Adrenal gland (tissue), 9 donors: ENCODE measurements at regions not wholly inside any gene's neighbourhood (a gene's known extent, or its start where the extent isn't known, plus 50 kb on each side); places are given as distances from the start of the nearest gene placed in this dataset.

Experiments used
- DNase-seq, 7 donors: peaks; one replicate each; pipeline ENCODE4 v3.0.0-alpha.2; 2019 to 2020
- H3K27ac ChIP-seq, 5 donors: fragments of 200-600 bp; sonication (generic) in 4 of 5; 1 replicate in 3 of 5; 2 replicates in 2 of 5; pipeline versions ENCODE4 v1.5.1 to v1.8.0; 2016 to 2020; ENCODE audit warnings: mild to moderate bottlenecking in 1 of 5
- H3K27me3 ChIP-seq: fragments of 200-600 bp; 2 replicates; pipeline ENCODE4 v1.8.0; 2021
- H3K36me3 ChIP-seq, 2 donors: fragments of 200-600 bp; replicated peaks in 1 of 2; 1 replicate in 1 of 2; 2 replicates in 1 of 2; pipeline versions ENCODE4 v1.5.1 to v1.8.0; 2018 to 2022
- H3K4me1 ChIP-seq, 2 donors: fragments of 200-600 bp; replicated peaks in 1 of 2; 1 replicate in 1 of 2; 2 replicates in 1 of 2; pipeline versions ENCODE4 v1.5.1 to v1.8.0; 2018 to 2021
- H3K4me3 ChIP-seq, 4 donors: fragments of 200-600 bp; sonication (generic) in 3 of 4; one replicate each; pipeline ENCODE4 v1.5.1; 2016 to 2018
- H3K9me3 ChIP-seq, 3 donors: fragments of 200-600 bp; sonication (generic) in 1 of 3; replicated peaks in 1 of 3; 1 replicate in 2 of 3; 2 replicates in 1 of 3; pipeline versions ENCODE4 v1.5.1 to v1.8.0; 2016 to 2021
- CTCF ChIP-seq, 6 experiments: fragments of 450-650 bp in 4 of 6; fragments of 200-600 bp in 2 of 6; sonication (generic) in 1 of 6; IDR thresholded peaks; 1 replicate in 5 of 6; 2 replicates in 1 of 6; pipeline versions ENCODE4 v1.5.1 to v1.8.0; 2016 to 2021; ENCODE audit warnings: antibody characterized with exemption in 6 of 6, mild to moderate bottlenecking in 2 of 6, moderate library complexity in 1 of 6
- POLR2A ChIP-seq, 2 donors: fragments of 450-650 bp; IDR thresholded peaks; one replicate each; pipeline ENCODE4 v1.6.1; 2017; ENCODE audit warnings: antibody characterized with exemption in 2 of 2, mild to moderate bottlenecking in 2 of 2, moderate library complexity in 1 of 2
- WGBS, 4 donors: extraction: QIAGEN DNeasy Blood & Tissue Kit in 2 of 4; methylation state at CpG; one replicate each; pipeline versions ENCODE4 v1.1.5 to v1.1.7; 2013 to 2017; 5-methylcytosine and 5-hydroxymethylcytosine counted together
- intact Hi-C, 2 donors: fragments of 100-400 bp; cut with DNase I; formaldehyde crosslinking; loops; one replicate each; pipeline versions ENCODE4 v1.14.1 to v1.15.0; 2022 to 2023
- donor health status: healthy with polysubstance abuse.
- donor health status: Bipolar disorder and iron deficiency.
- donor health status: DM: yes; HTN: yes; CAD: no.
- donor health status: DM: no; HTN: no; CAD: no.
- donor health status: DM: no; HTN: no; CAD: no.

GRCh38 chr16:73875996-73876690, 420.5 kb upstream of the PSMD7 start:
- intact Hi-C loops, result loop anchor here (5.0 to 10.0 kb wide), 4 partner anchors 151 to 1371 kb away; no protein-coding TSS in a partner anchor
- H3K27me3 ChIP-seq, result no peaks in the 10 kb centered on the region
- H3K4me3 ChIP-seq, result no peak overlapping the region
- no peaks in the 10 kb centered on the region for H3K36me3 ChIP-seq
- 78 to 81% (median 79%) methylated on average over 7 of the region's 7 CpGs for WGBS, 4 donors
- TF ChIP-seq CTCF (IDR thresholded peaks at IDR 0.05) (no peak), POLR2A (IDR thresholded peaks at IDR 0.05) (no peak)
- no peak for DNase-seq
- H3K9me3 ChIP-seq, result no peaks in the 10 kb centered on the region
- H3K4me1 ChIP-seq, result peaks cover 0 to 7% of the 10 kb centered on the region in 2 donors
- no peak overlapping the region for H3K27ac ChIP-seq

GRCh38 chr16:73874324-73874723, 422.3 kb upstream of the PSMD7 start:
- 47 to 68% (median 61%) methylated on average over 3 of the region's 3 CpGs for WGBS, 4 donors
- no peaks in the 10 kb centered on the region for H3K36me3 ChIP-seq
- no peak for DNase-seq
- peaks cover 0 to 7% of the 10 kb centered on the region in 2 donors for H3K4me1 ChIP-seq
- TF ChIP-seq POLR2A (IDR thresholded peaks at IDR 0.05), result no peak
- TF ChIP-seq CTCF (IDR thresholded peaks at IDR 0.05), result no peak
- no peak overlapping the region for H3K27ac ChIP-seq
- H3K4me3 ChIP-seq, result no peak overlapping the region
- no peaks in the 10 kb centered on the region for H3K27me3 ChIP-seq
- H3K9me3 ChIP-seq, result no peaks in the 10 kb centered on the region
- intact Hi-C loops, result loop anchor here (10.0 kb wide), 3 partner anchors 150 to 1370 kb away; no protein-coding TSS in a partner anchor

GRCh38 chr16:73873643-73874042, 423.0 kb upstream of the PSMD7 start:
- no peak overlapping the region for H3K27ac ChIP-seq
- 3 to 6% (median 4%) methylated on average over 2 of the region's 2 CpGs for WGBS, 4 donors
- intact Hi-C loops, result loop anchor here (10.0 kb wide), 3 partner anchors 149 to 1369 kb away; no protein-coding TSS in a partner anchor
- peaks cover 0 to 7% of the 10 kb centered on the region in 2 donors for H3K4me1 ChIP-seq
- no peak for DNase-seq
- no peaks in the 10 kb centered on the region for H3K36me3 ChIP-seq
- TF ChIP-seq CTCF (IDR thresholded peaks at IDR 0.05) (no peak), POLR2A (IDR thresholded peaks at IDR 0.05) (no peak)
- H3K4me3 ChIP-seq, result no peak overlapping the region
- H3K9me3 ChIP-seq, result no peaks in the 10 kb centered on the region
- no peaks in the 10 kb centered on the region for H3K27me3 ChIP-seq

- no peaks in the 10 kb centered on the region for H3K36me3 ChIP-seq
- no peak for DNase-seq
- WGBS, 4 donors, result no CpG with 5 or more reads among the region's 8 CpGs
- no peaks in the 10 kb centered on the region for H3K27me3 ChIP-seq
- intact Hi-C loops, result loop anchor here (10.0 kb wide), 3 partner anchors 148 to 1368 kb away; no protein-coding TSS in a partner anchor
- H3K4me3 ChIP-seq, result no peak overlapping the region
- H3K9me3 ChIP-seq, result no peaks in the 10 kb centered on the region
- TF ChIP-seq CTCF (IDR thresholded peaks at IDR 0.05) (no peak), POLR2A (IDR thresholded peaks at IDR 0.05) (no peak)
- H3K27ac ChIP-seq, result no peak overlapping the region
- peaks cover 0 to 7% of the 10 kb centered on the region in 2 donors for H3K4me1 ChIP-seq
These were observed 423.8 kb upstream of the PSMD7 start for GRCh38 chr16:73872856-73873255.
